ENCODE measurements at regions not wholly inside any gene's neighbourhood (a gene's known extent, or its start where the extent isn't known, plus 50 kb on each side); places are given as distances from the start of the nearest gene placed in this dataset.

- Histone ChIP-seq H2AFZ (ENCODE audit: insufficient read depth, low read depth, low read length, poor library complexity, severe bottlenecking) (no peak overlapping the region), H3K9me3 (ENCODE audit: control extremely low read depth in 1 of 3, control insufficient read depth in 2 of 3, insufficient read depth in 1 of 3, low read length in 2 of 3) (peaks cover 0 to 3% (median 2%) of the 10 kb centered on the region in 3 donors), H3K4me2 (replicated peaks; ENCODE audit: low read depth, low read length, poor library complexity, severe bottlenecking) (no peak overlapping the region), H3K27me3 (replicated peaks in 1 of 4; ENCODE audit: control extremely low read depth in 1 of 4, control insufficient read depth in 3 of 4, insufficient read depth in 4 of 4, low read length in 3 of 4) (no peaks in the 10 kb centered on the region), H4K20me1 (ENCODE audit: control insufficient read depth, insufficient read depth, low read length, poor library complexity, severe bottlenecking) (no peaks in the 10 kb centered on the region), H3K36me3 (replicated peaks in 1 of 2; ENCODE audit: control extremely low read depth in 1 of 2, control insufficient read depth in 1 of 2, extremely low read depth in 1 of 2, insufficient read depth in 2 of 2, low read length in 1 of 2) (no peaks in the 10 kb centered on the region), H3K27ac (ENCODE audit: low read length in 2 of 2) (no peak overlapping the region), H3K9ac (ENCODE audit: low read length) (no peak overlapping the region), H3K4me3 (ENCODE audit: control extremely low read depth in 1 of 5, extremely low read depth in 1 of 5, insufficient read depth in 1 of 5, low read depth in 2 of 5, low read length in 4 of 5) (no peak overlapping the region), H3K4me1 (ENCODE audit: control insufficient read depth in 2 of 2, insufficient read depth in 2 of 2, low read length in 2 of 2) (no peaks in the 10 kb centered on the region), H3K79me2 (ENCODE audit: control insufficient read depth, insufficient read depth, low read length) (no peaks in the 10 kb centered on the region)
- Mint-ChIP-seq H3K9me3 (ENCODE audit: insufficient read depth) (peaks cover 3% of the 10 kb centered on the region), H3K27ac (no peak overlapping the region), H3K4me1 (no peaks in the 10 kb centered on the region), H3K27me3 (no peaks in the 10 kb centered on the region), H3K4me3 (no peak overlapping the region)
- CTCF ChIA-PET: no interaction called here
- WGBS (ENCODE audit: insufficient coverage): 88% methylated on average over 1 of the region's 1 CpG
- TF ChIP-seq EZH2 (IDR thresholded peaks at IDR 0.05; ENCODE audit: borderline replicate concordance, insufficient read depth, low read depth, low read length, poor library complexity, severe bottlenecking): no peak
- TF ChIP-seq, protein P1, sequence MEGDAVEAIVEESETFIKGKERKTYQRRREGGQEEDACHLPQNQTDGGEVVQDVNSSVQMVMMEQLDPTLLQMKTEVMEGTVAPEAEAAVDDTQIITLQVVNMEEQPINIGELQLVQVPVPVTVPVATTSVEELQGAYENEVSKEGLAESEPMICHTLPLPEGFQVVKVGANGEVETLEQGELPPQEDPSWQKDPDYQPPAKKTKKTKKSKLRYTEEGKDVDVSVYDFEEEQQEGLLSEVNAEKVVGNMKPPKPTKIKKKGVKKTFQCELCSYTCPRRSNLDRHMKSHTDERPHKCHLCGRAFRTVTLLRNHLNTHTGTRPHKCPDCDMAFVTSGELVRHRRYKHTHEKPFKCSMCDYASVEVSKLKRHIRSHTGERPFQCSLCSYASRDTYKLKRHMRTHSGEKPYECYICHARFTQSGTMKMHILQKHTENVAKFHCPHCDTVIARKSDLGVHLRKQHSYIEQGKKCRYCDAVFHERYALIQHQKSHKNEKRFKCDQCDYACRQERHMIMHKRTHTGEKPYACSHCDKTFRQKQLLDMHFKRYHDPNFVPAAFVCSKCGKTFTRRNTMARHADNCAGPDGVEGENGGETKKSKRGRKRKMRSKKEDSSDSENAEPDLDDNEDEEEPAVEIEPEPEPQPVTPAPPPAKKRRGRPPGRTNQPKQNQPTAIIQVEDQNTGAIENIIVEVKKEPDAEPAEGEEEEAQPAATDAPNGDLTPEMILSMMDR (IDR thresholded peaks at IDR 0.05): no peak
- intact Hi-C loops (cut with micrococcal nuclease): no loop called here
- ATAC-seq (ENCODE audit: low read depth): no peak
- POLR2A ChIA-PET: no interaction called here
- DNase-seq: no peak
Observed at GRCh38 chr5:86806206-86806605, 188.5 kb downstream of the COX7C start.

GRCh38 chr5:86807046-86808031, 189.6 kb downstream of the COX7C start:
- CTCF ChIA-PET: no interaction called here
- intact Hi-C loops (cut with micrococcal nuclease): no loop called here
- no peaks in the 10 kb centered on the region for H3K79me2 ChIP-seq (ENCODE audit: control insufficient read depth, insufficient read depth, low read length)

More at GRCh38 chr5:86807046-86808031, 189.6 kb downstream of the COX7C start:
- POLR2A ChIA-PET: no interaction called here
- H3K4me3 Mint-ChIP-seq: no peak overlapping the region
- Histone ChIP-seq H4K20me1 (ENCODE audit: control insufficient read depth, insufficient read depth, low read length, poor library complexity, severe bottlenecking) (no peaks in the 10 kb centered on the region), H2AFZ (ENCODE audit: insufficient read depth, low read depth, low read length, poor library complexity, severe bottlenecking) (no peak overlapping the region), H3K4me1 (ENCODE audit: control insufficient read depth in 2 of 2, insufficient read depth in 2 of 2, low read length in 2 of 2) (no peaks in the 10 kb centered on the region), H3K4me2 (replicated peaks; ENCODE audit: low read depth, low read length, poor library complexity, severe bottlenecking) (no peak overlapping the region), H3K9ac (ENCODE audit: low read length) (no peak overlapping the region), H3K27ac (ENCODE audit: low read length in 2 of 2) (no peak overlapping the region), H3K27me3 (replicated peaks in 1 of 4; ENCODE audit: control extremely low read depth in 1 of 4, control insufficient read depth in 3 of 4, insufficient read depth in 4 of 4, low read length in 3 of 4) (no peaks in the 10 kb centered on the region), H3K36me3 (replicated peaks in 1 of 2; ENCODE audit: control extremely low read depth in 1 of 2, control insufficient read depth in 1 of 2, extremely low read depth in 1 of 2, insufficient read depth in 2 of 2, low read length in 1 of 2) (no peaks in the 10 kb centered on the region), H3K4me3 (ENCODE audit: control extremely low read depth in 1 of 5, extremely low read depth in 1 of 5, insufficient read depth in 1 of 5, low read depth in 2 of 5, low read length in 4 of 5) (no peak overlapping the region), H3K9me3 (ENCODE audit: control extremely low read depth in 1 of 3, control insufficient read depth in 2 of 3, insufficient read depth in 1 of 3, low read length in 2 of 3) (peaks cover 0 to 3% (median 2%) of the 10 kb centered on the region in 3 donors)
- no peak overlapping the region for H3K27ac Mint-ChIP-seq
- no peaks in the 10 kb centered on the region for H3K4me1 Mint-ChIP-seq
- WGBS (ENCODE audit: insufficient coverage): no CpG with 5 or more reads among the region's 3 CpGs
- H3K9me3 Mint-ChIP-seq (ENCODE audit: insufficient read depth): peaks cover 3% of the 10 kb centered on the region
- DNase-seq (no peak), ATAC-seq (ENCODE audit: low read depth) (no peak)
- TF ChIP-seq, protein P1 (IDR thresholded peaks at IDR 0.05): no peak
- no peak for TF ChIP-seq EZH2 (IDR thresholded peaks at IDR 0.05; ENCODE audit: borderline replicate concordance, insufficient read depth, low read depth, low read length, poor library complexity, severe bottlenecking)
- H3K27me3 Mint-ChIP-seq: no peaks in the 10 kb centered on the region

Measured in B cell (primary cell).